Hepatocyte (in vitro differentiated cells): ENCODE measurements at regions not wholly inside any gene's neighbourhood (a gene's known extent, or its start where the extent isn't known, plus 50 kb on each side); places are given as distances from the start of the nearest gene placed in this dataset.

Source experiments
- EZH2 ChIP-seq: fragments of 200-600 bp; sonication (generic); IDR thresholded peaks from 2 replicates; pipeline ENCODE4 v1.6.1; 2016; ENCODE audit warnings: antibody characterized with exemption, mild to moderate bottlenecking, borderline replicate concordance
- EZH2phosphoT487 ChIP-seq: fragments of 200-600 bp; sonication (generic); IDR thresholded peaks from one replicate; pipeline ENCODE4 v1.6.1; 2018; ENCODE audit warnings: antibody characterized with exemption, mild to moderate bottlenecking, low read depth, moderate library complexity; ENCODE audit not compliant: unreplicated experiment, severe bottlenecking
- TF ChIP-seq, protein P1 (sequence below): fragments of 200-600 bp; sonication (generic); IDR thresholded peaks from 2 replicates; pipeline ENCODE4 v1.5.1; 2016; ENCODE audit warnings: antibody characterized with exemption, mild to moderate bottlenecking; ENCODE audit not compliant: poor library complexity

GRCh38 chr19:5211217-5211822, 129.3 kb downstream of the PTPRS start:
- TF ChIP-seq, protein P1, sequence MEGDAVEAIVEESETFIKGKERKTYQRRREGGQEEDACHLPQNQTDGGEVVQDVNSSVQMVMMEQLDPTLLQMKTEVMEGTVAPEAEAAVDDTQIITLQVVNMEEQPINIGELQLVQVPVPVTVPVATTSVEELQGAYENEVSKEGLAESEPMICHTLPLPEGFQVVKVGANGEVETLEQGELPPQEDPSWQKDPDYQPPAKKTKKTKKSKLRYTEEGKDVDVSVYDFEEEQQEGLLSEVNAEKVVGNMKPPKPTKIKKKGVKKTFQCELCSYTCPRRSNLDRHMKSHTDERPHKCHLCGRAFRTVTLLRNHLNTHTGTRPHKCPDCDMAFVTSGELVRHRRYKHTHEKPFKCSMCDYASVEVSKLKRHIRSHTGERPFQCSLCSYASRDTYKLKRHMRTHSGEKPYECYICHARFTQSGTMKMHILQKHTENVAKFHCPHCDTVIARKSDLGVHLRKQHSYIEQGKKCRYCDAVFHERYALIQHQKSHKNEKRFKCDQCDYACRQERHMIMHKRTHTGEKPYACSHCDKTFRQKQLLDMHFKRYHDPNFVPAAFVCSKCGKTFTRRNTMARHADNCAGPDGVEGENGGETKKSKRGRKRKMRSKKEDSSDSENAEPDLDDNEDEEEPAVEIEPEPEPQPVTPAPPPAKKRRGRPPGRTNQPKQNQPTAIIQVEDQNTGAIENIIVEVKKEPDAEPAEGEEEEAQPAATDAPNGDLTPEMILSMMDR = no peak
- TF ChIP-seq EZH2phosphoT487 (no peak), EZH2 (no peak)
